GM18507 (cell line): ENCODE measurements at regions not wholly inside any gene's neighbourhood (a gene's known extent, or its start where the extent isn't known, plus 50 kb on each side); places are given as distances from the start of the nearest gene placed in this dataset.
"Not testable (repeated sequence)": the region's sequence is repeated elsewhere in the genome, so short reads cannot be mapped to it uniquely, and the experiment has no call there.

Experiments used
- DNase-seq: peaks from one replicate; pipeline ENCODE4 v3.0.0; 2011; ENCODE audit warnings: low read depth; ENCODE audit not compliant: insufficient read length; ENCODE audit errors: extremely low spot score
- FAIRE-seq: peaks from 2 replicates; lab custom pipeline; 2011; peaks lifted over from hg19 to GRCh38; lab: Jason Lieb, UNC

DNA sequence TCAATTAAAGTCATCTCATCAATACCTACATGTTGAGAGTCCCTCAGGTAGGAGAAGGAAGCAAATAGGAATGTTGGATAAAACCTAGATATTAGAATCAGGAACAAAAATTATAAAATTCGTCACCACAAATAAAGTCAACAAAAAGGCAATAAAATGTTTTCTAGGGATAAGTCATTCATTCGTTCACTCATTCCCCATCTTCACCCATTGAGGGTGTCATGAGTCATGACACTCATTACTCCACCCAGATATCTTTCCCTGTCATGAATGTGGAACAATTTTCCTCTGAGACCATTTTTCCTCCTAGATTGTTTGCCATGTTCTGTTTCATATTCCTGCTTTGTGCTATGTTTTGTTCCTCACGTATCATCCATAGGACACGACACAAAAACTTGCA, 50.9 kb upstream of the OLIG3 start:
- FAIRE-seq: no peak
- DNase-seq: no peak

- no peak for DNase-seq
- FAIRE-seq: no peak
Observed at GRCh38 chr6:137547186-137547585, 53.0 kb upstream of the OLIG3 start.

GRCh38 chr6:137547601-137548000, 53.4 kb upstream of the OLIG3 start:
- DNase-seq (no peak), FAIRE-seq (no peak)

DNA sequence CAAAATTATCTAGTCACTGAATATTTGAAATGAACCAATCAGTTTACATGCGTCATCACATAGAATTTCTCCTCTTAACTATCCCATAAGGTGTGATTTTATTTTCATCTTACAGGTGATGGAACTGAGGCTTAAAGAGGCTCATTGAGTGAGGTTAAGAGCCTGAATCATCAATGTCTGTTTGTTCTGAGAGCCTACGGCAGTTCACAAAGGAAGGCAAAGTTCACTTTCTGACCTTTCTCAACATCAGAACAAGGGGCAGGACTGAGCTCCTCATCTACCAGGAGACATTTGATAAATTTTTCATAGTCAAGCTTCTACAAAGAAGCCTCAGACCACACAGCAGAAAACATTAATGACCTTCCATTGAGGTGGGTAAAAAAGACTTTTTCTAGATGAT, 54.9 kb upstream of the OLIG3 start:
- no peak for DNase-seq
- FAIRE-seq: no peak

GRCh38 chr6:137550535-137550934, 56.3 kb upstream of the OLIG3 start:
- no peak for DNase-seq
- no peak for FAIRE-seq

DNA sequence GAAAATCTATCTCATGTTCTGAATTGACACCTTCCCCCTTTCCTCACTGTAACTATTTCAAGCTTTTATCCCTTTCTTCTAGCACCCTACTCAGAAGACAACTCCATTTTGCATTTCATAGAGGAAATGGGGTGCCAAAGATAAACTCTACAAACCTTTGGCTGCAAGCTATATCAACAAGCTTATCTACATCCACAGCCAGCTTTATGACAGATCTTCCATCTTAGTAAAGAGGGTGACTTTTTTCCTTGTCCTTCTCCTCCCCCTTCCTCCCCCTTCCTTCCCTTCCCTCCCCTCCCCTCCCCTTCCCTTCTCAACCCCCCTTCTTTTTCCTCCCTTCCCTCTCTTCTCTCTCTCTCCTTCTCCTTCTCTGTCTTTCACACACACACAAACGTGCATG, 58.0 kb upstream of the OLIG3 start:
- DNase-seq: no peak
- no peak for FAIRE-seq

- no peak for FAIRE-seq
- DNase-seq: no peak
Observed at GRCh38 chr6:137552809-137553208, 58.6 kb upstream of the OLIG3 start.

- DNase-seq, FAIRE-seq: not testable (repeated sequence)
Observed at GRCh38 chr6:137559521-137560183, 65.5 kb upstream of the OLIG3 start.

DNA sequence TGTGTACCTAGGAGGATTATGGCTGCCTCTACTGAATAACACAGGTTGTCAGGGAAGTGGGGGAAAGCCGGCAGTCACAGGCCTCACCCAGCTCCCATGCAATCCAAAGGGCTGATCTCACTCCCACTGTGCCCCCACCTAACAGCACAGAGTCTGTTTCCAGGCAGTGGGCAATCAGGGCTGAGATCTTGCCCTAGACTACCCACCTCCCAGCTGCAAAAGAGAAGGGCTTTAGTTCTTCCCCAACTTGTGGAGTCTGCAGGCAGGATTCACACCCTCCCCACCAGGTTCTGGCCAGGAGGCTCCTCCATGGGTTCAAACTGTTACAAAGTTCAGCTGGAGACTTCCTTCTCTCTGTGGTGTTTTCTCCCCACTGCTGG, 66.0 kb upstream of the OLIG3 start:
- no peak for FAIRE-seq
- DNase-seq: no peak

- DNase-seq (no peak), FAIRE-seq (no peak)
Observed at GRCh38 chr6:137568067-137568466, 73.9 kb upstream of the OLIG3 start.

GRCh38 chr6:137570393-137570792, 76.2 kb upstream of the OLIG3 start:
- no peak for DNase-seq
- FAIRE-seq: no peak

DNA sequence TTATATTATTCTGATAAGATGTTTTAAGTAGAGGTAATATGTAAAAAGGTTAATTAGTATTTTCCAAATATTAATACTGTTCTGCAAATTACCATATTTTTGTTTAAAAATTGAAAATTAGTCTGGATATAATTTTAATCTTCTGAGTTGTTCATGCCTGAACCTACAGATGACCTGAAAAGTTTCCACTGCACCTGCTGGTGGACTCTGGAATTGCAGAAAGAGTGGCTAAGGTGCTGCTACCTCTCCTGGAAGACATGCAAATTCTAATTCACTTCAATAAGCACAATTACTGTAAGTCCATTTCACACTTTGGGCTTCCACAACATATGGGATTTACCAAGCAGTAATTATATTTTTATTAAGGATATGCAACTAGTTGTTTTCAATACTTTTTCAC, 77.7 kb upstream of the OLIG3 start:
- peak; percentile 80 for FAIRE-seq
- DNase-seq: no peak

- FAIRE-seq (no peak), DNase-seq (no peak)
Observed at GRCh38 chr6:137573739-137574138, 79.5 kb upstream of the OLIG3 start.

- DNase-seq (no peak), FAIRE-seq (no peak)
Observed at GRCh38 chr6:137579612-137580011, 85.4 kb upstream of the OLIG3 start.

DNA sequence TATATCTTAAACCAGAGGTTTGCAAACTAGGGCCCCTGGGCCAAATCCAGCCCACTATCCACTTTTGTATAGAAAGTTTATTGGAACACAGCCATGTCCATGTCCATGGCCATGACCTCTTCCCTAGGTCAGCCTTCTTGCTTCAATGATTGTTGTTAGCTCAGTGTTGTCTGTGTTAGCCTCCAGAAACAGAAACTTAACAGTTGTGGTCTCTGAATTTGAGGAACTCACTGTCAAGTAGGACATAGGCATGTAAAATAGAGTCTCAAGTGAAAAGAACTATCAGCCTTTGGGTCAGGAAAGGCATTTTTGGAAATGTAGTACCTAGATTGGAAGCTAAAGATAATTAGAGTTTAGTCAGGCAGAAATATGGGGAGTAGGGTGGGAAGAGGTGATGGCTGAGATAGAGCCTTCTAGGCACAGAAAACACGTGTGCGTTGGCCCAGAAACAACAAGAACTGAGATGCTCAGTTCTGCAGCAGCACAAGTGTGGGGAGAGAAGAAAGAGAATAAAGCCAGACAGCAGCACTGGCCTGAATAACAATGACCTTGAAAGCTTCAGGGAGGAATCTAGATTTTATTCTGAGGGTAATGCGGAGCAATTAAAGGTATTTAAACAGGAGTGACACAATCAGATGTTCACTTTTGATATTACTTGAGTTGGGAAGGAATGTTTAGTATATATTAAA, 87.0 kb upstream of the OLIG3 start:
- FAIRE-seq (peak; percentile 77), DNase-seq (no peak)

DNA sequence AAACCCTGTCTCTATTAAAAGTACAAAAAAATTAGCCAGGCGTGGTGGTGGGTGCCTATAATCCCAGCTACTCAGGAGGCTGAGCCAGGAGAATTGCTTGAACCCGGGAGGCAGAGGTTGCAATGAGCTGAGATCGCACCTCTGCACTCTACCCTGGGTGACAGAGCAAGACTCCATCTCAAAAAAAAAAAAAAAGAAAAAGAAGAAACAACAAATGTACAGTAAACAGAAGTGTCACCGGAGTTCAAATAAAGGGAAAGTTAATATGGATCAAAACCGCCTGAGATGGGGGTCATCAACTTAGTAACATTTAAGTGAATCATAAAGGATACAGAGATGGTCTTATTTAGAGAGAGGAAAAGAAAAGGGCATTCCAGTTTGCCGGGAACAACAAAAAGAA, 89.3 kb upstream of the OLIG3 start:
- not testable (repeated sequence) for DNase-seq, FAIRE-seq

GRCh38 chr6:137588472-137588871, 94.3 kb upstream of the OLIG3 start:
- DNase-seq (no peak), FAIRE-seq (no peak)

DNA sequence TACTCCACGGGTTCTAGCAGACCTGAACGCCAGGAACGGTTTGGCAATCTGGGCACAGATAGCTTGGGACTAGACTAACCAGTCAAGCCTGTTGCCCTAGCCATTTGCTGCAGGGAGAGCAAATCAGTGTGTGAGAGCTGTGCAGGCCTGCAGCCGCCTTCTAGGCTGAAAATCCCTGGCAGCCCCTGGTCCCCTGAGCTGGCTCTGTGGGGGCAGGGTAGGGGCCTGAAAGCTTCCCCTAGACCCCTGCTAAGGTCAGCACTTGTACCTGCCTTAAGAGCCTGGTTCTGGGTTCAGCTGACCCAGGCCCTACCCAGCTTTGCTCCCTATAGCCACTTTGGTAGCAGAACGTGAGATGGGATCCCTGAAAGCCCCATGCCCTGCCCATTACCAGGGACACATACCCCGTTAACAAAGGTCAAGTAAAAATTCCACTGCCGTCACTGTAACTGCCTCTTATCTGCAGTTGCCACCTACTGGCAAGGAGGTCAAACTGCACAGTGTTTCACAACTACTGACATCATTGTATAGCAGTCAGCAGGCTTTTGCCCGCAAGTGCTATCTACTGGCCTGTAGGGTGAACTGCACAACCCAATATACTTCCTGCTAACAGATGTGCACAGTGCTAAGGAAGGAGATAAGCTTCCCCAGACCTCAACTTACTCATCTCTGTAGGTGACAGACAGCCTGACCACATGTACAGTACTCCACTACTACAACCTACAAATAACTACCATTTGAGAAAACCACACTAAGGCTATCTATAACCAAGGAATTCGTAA, 95.1 kb upstream of the OLIG3 start:
- FAIRE-seq (peak; percentile 88), DNase-seq (peak; percentile 42)

- FAIRE-seq: no peak
- DNase-seq: no peak
Observed at GRCh38 chr6:137590684-137591083, 96.5 kb upstream of the OLIG3 start.

GRCh38 chr6:137601471-137601870, 107.3 kb upstream of the OLIG3 start:
- DNase-seq (no peak), FAIRE-seq (no peak)
